ENCODE measurements at regions not wholly inside any gene's neighbourhood (a gene's known extent, or its start where the extent isn't known, plus 50 kb on each side); places are given as distances from the start of the nearest gene placed in this dataset.

DNA sequence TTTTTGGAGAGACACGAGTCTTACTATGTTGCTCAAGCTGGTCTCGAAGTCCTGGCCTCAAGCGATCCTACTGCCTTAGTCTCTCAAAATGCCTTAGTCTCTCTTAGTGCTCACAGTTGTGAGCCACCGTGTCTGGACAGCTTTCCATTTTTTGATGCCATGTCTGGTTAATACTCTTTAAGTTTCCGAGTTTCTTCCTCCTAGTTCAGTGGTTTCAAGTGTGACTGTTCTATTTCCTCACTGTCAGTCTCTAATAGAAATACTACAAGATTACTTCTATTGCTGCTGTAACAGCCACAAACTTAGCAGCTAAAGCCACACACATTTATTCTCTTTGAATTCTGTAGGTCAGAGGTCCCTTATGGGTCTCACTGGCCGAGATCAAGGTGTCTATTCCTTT lies 125.1 kb upstream of the MGAT5 start:
- DNase-seq, result no peak

DNA sequence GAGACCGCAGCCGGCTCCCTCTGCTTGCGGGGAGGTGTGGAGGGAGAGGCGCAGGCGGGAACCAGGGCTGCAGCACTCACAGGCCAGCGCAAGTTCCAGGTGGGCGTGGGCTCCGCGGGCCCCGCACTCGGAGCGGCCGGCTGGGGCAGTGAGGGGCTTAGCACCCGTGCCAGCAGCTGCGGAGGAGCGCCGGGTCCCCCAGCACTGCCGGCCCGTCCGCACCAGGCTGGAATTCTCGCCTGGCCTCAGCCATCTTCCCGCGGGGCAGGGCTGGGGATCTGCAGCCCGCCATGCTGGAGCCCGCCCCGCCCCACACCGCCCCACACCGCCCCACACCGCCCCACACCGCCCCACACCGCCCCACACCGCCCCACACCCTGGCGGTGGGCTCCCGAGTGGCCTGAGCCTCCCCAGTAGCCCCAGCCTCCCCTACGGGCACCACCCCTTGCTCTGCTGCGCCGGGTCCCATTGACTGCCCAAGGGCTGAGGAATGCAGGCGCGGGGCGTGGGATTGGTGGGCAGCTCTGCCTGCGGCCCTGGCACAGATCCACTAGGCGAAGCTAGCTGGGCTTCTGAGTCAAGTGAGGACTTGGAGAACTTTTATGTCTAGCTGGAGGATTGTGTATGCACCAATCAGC lies 123.9 kb upstream of the MGAT5 start:
- DNase-seq, result no peak

DNA sequence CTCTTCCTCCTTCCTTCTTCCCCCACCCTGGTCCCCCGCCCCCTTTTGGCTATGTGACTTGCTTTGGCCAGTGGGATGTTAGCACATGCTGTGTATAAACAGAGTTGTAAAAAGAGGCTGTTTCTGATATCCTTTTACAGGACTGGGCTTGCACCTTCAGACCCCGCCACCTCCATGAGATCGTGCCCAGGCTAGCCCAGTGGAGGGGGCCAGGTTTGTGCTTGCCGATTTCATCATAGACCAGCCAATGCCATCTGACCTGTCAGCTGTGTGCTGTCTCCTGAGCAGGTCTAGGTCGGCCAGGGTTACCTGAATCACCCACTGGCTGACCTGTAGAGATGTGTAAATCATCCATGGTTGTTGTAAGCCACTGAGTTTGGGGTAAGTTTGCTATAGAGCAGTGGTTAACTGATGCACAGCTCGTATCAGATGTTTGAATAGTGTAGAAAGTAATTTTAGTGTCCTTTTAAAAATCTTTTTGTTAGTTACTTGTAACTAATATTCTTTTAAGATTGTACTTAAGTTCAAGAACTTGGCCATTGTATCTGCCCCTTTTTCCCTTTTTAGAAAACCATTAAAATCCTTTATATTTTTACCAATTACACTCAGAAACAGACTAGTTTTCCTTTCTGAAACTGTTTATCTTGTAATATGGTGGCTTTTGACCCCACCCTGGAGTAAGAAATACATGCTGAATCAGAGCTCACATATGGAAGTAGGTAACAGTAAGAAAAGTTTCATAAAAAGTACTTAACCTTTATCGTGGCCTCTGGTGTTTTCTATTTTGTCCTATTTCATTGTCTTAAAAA lies 122.0 kb upstream of the MGAT5 start:
- DNase-seq, result no peak

DNA sequence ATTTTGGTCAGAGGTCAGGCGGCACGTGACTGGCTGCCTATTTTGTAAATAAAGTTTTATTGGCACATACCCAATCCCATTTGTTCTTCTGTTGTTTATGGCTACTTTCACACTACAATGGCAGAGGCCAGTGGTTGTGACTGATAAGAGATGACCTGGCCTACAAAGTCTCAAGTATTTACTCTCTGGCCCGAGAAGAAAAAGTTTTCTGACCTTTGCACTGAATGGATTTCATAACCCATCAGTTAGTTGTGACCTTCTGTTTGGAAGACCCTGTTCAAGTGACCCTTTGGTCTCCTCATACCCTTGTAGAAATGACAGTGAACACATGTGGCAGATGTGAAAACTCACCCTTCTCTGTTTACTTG lies 121.4 kb upstream of the MGAT5 start:
- DNase-seq, result no peak

DNA sequence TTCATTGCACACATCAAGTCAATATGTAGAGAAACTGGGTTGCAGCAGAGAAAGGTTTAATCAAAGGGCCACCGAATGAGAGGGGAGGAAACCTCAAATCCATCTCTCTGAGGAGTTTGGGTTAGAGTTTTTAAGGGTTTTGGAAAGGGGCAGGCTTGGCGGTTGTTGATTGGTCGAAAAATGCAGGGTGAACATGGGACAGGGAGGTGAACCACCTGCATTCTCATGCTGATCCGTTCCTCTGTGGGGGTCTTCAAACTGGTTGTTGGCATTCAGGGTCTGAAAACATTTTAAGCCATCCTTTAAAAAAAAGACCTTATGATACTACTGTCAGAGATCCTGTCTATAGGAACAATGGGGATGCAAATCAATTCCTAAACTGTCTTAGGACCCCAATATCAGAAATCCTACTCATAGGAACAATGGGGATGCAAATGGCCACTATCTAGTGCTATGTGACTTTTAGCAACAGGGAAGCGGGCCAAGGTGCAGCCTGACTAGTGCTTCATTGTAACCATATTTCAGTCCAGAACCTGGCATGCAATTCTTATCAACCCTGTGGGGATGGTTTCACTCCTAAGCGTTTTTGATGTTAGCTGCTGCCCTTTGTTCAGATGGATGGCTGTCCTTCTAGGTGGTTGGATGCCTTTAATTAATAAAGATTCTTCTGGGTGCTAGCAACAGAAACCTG lies 120.1 kb upstream of the MGAT5 start:
- no peak for DNase-seq

DNA sequence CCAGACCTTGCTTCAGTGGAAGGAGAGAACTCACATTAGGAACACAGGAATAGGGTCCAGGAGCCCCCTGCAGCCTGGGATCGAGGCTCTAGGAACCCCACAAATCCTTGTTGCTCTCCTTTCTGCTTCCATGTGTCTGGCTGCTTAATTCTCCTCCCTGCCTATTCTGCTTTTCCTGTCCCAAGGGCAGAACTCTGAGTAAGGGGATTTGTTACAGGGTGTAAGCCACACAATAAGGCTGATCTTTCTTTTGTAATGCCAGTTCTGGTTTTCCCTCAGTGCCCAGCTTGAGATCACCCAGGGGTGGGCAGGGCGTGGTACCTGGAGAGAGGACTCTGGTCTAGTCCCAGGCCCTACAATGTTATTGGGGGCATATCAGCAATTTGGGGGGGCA lies 119.6 kb upstream of the MGAT5 start:
- no peak for DNase-seq

DNA sequence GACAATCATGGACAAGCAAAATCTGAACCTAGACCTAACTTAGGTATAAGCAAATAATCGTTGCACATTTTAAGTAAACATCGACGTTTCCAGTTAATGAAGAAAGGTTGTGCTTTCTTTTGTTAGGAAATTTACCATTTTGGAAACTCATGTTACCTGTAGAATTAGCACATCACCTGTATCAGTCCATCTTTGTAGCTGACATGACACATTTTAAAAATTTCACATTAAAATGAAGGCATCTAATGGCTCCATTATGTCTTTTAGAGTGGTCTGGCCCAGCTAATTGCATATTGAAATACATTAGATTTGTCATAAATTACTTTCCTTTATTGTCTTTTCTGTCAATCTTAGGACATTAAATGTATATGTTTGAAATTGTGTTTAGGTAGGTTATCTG lies 119.0 kb upstream of the MGAT5 start:
- no peak for DNase-seq

DNA sequence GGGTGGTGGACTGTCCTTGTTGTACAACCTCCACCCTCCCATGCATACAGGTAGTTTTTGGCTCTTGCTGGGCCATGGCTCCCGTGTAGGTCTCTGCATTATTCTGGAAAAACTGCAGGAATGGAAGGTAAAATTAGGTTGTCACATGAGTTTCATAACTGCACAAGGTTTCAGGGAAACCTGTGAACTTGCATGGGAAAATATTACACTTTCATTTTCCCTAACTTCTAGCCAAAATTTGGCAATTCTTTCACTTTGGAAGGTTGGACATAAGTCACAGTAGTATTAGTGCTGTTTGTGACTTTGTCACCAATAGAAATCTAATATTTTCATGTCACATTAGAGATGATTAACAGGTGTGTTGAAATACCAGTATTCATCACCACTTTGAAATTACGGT lies 118.1 kb upstream of the MGAT5 start:
- no peak for DNase-seq

DNA sequence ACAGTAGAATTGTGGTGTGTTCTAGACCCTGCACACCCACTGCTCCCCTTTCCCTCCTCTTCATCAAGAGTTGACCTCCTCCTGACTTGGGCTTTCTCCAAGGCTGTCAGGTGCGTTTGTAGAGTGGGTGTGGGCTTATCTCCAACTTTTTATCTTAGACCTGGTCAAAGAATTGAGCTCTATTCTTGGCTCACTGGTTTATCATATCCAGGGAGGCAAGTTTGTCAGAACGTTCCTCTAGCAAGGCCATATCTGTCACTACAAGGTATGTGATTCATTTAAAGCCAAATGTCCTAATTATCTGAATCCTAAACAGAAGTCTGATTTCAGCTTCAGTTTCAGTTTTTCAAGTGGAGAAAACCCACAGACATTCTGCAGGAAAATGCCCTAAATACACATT lies 117.1 kb upstream of the MGAT5 start:
- no peak for DNase-seq

DNA sequence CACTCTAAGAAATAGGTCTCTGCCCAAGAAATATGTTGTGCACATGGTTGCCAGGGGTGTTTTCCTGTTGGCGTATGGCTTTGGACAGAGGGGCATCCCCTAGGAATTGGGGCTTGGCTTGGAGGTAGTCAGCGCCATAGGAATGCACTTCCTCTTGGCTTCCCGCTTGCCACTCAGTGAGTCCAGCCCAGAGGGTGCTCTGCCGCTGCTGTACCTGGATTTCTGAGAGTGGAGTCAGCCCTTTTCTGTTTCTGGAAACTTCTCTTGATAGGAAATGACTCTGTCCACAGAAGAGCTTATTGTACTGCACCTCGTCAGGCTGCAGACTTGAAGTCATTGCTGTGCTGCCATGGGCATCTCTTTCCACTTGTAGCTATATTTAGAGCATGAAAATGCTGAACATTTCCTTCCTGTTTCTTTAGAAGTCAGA lies 116.7 kb upstream of the MGAT5 start:
- no peak for DNase-seq

DNA sequence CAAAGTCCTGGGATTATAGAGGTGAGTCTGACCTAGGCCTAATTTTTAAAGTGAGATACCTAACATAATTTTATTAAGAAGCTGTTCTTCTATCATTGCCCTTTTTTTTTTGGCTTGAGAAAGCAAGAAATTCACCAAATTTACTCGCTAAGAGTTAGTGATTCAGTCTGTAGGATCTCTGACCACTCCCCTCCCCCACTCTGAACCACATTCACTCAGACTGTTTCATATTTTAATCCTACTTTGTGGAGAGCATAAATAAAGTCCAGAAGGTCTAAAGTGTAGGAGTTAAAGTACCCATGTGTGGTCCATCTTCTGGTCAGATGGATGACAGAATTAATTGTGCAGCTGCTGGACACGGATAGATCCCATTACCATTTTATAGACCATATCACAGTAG lies 115.8 kb upstream of the MGAT5 start:
- no peak for DNase-seq

DNA sequence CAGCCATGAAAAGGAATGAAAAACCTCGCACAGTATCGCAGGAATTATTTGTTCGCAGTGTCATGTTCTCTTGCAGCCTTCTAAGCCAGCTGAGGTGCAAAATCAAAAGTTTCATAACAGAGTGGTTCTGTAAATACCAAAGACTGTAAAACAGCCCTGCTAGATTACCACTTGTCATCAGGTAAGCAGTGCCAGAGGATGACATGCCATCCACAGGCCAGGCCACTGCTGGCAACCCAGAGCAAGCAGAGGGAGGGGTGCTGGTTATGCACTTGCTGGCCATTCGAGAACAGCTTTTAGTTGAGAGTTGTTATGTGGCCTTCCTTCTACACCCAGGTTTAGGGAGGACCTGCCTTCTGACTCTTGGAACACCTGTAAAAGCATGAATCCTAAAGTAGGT lies 114.3 kb upstream of the MGAT5 start:
- no peak for DNase-seq

DNA sequence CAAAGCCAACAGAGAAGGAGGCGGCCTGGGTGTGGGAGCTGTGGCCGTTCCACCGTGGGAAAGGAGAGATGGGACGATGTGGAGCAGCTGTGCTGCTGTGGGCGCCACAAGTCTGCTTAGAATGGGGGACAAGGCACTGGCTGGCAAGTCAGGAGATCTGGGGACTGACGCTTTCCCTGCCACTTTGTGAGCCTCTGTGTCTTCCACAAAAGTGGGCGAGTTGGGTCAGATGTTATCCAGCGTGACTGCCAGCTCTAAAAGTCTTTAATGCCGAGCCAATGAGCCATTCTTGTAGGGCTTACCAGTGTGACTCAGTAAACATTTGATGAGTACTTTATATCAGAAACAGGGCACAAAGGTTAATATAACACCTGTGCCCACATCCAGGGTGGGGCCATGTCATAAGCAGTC lies 113.6 kb upstream of the MGAT5 start:
- DNase-seq, result no peak

DNA sequence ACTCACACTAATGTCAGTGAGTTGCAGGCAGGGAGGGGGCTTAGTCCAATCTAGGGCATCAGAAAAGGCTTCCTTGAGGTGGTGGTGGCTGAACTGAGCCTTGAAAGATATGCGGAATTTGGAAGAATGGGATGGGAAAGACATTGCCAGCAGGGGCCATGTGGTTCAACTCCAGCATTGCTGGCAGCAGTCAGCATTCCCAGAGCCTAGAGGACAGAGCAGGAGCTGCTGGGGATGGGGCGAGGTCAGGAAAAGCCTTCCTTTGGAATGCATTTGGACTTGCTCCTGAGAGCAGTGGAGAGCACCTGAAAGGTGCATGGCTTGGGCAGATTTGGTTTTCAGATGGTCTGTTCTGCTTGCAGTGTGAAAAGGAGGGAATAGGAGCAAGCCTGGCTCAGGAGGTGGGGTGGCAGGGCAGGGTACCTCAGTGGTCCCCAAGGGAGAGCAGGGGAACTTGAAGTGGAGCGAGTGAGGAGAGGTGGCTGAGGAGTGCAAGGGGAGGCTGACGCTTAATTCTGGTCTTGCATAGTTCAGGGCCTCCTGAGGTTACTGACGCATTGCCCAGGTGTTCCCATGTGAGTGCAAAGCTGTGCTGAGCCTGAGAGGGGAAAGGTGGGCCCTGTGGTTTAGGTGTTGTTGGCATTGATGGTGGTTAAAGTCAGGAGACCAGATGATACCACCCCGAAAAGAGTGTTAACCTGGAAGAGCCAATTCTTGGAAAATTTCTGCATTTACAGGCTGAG lies 112.1 kb upstream of the MGAT5 start:
- no peak for DNase-seq

DNA sequence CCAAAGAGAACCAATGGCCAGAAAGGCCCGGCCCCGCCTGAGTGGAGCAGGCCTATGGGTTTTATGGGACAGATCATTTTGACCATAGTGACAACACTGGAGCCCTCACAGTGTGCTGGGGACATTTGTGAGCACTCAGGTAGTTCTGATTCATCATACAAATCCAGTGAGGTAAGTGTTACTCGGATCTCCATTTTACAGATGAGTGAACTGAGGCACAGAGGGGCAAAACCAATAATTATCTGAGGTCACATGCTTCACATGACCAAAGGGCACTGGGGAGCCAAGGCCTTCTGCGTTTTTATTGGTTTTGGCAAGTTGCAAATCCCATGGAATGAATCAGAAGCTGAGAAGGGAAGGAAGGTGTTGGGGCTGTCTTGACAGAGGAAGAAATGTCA lies 111.5 kb upstream of the MGAT5 start:
- DNase-seq, result no peak

DNA sequence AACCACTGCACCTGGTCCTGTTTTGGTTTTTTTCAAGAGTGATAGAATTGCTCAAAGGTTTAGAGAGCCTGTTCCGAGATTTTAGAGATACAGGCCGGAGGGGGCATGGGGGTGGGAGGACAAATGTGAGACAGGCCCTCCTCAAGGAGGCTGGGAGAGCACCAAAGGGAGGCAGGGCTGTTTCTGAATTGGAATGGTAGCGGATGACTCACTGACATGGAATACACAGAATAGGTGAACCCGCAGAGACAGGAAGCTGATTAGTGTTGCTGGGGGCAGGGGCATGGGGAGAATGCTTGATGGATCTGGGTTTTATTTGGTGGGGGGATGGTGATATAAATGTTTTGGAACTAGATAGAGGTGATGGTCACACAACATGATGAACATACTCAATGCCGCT lies 111.0 kb upstream of the MGAT5 start:
- DNase-seq, result no peak

DNA sequence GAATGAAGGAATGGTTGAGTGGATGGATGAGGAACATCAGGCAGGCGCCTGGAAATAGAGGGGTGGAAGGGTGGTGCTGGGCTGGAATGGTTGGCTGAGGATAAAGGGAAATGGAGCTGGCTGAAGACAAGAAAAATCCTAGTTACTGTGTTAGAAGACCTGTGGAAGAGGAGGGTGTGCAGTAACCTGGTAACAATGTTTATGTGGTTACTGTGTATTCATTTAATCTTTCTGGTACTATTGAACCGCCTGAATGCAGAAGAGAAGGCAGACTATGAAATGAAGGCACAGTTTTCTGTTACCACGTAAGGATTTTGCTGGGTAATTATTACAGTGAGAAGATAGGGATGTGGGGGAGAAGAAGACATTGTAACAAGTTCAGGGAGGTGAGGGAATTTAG lies 110.3 kb upstream of the MGAT5 start:
- no peak for DNase-seq

DNA sequence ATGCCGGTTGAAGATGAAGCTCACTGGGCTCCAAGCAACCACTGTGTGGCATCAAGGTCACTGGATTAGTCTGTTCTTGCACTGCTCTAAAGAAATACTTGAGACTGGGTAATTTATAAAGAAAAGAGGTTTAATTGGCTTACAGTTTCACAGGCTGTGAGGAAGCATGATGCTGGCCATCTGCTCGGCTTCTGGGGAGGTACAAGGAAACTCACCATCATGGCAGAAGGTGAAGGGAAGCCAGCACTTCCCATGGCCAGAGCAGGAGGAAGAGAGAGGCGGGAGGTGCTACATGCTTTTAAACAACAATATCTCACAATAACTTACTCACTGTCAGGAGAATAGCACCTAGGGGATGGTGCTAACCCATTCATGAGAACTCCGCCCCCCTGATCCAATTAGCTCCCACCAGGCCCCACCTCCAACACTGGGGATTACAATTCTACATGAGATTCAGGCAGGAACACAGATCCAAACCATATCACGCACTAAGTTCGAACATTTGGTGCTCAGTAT lies 109.7 kb upstream of the MGAT5 start:
- DNase-seq, result no peak

DNA sequence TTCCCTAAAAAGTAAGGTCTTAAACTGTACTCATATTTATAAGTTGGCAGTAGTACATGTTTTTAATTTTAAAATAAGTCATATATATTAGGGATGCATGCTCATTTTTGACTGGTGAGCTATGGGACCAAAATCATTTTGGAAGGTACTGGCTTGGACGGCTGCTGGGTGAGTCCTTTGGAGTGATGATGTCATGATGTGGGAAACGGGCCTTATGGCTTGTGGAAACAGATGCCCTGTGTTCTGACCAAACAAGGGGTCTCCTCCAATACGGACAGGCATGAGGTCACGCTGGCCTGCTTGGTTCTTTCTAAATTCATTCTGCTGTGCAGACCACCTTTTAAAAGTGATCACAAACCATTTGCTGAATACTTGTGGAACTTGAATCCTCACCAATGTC lies 109.2 kb upstream of the MGAT5 start:
- DNase-seq, result no peak

DNA sequence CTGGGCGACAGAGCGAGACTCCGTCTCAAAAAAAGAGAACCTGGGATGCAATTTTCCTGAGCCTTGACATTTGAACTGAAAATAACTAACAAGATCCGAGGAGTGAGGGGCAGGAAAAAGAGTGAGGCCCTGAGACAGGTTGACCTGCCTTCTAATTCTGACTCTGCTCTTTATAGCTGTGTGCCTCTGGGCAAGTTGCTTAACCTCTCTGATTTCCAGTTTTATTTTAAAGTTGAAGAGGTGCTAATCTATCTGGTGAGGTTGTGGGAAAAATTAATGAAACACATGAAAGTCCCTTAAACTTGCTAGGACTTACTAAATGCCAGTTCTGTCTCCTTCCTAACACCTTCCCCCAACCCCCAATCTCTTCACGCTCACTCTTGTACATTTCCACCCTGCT lies 108.4 kb upstream of the MGAT5 start:
- DNase-seq, result no peak

DNA sequence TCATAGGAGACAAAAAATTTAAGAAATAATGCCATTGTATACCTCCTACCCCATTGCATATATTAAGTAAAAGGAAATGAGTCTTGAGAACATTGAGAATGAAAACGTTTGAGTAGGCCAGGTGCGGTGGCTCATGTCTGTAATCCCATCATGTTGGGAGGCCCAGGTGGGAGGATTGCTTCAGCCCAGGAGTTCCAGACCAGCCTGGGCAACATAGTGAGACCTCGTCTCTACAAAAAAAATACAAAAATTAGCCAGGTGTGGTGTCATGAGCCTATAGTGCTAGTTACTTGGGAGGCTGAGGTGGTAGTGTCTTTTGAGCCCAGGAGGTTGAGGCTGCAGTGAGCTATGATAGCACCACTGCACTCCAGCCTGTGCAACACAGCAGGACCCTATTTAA lies 107.7 kb upstream of the MGAT5 start:
- DNase-seq, result no peak

DNA sequence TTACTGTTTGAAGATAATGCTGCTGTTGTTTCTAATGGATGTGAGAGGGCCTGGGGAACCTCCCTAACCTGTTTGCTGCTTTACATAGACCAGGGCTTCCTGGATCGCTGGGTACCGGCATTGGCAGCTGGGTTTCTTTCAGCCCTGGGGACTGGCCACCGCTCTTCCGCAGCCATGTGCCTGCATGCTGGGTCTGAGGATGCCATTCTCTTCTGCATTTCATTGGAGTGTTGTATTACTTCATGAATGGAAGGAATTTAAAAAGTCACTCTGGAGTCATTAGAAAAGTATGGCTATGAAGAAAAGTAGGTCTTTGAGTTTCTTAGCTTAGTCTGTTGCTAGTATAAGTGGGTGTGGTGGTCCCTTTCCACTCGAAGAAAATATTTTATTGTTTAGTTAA lies 107.3 kb upstream of the MGAT5 start:
- DNase-seq, result no peak

DNA sequence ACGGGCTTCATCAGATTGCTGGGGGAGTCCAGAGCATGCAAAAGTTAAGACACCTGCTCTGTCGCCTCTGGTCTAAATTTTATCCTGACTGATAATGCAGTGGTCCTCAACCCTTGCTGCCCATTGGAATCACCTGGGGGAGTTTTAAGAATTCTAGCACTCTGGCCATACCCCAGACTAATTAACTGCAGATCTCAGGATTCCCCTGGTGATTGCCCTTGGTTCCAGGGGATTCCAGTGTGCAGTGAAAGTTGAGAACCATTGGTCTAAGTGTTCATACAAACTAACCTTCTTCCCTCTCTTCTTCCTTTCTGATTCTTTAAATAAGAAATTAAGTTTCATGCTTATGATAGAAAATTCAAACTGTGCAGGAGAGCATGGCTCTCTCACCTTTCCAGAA lies 105.7 kb upstream of the MGAT5 start:
- DNase-seq, result no peak
